Activated naive CD8-positive, alpha-beta T cell treated with anti-CD3 and anti-CD28 coated beads, Interleukin-2, amount 10 ng/mL, durations not matched to agents 7 days and 5 days (primary cell): ENCODE measurements at regions not wholly inside any gene's neighbourhood (a gene's known extent, or its start where the extent isn't known, plus 50 kb on each side); places are given as distances from the start of the nearest gene placed in this dataset.

Source experiments
- ATAC-seq: fragments of 150-1000 bp; cut with Tn5 transposase; one replicate; pipeline ENCODE4 v1.10.0; 2021; ENCODE audit warnings: low read depth, moderate library complexity
- POLR2A ChIA-PET: fragments of 350-600 bp; sonication (Branson Sonifier 250); formaldehyde crosslinking; loops from one replicate; lab custom pipeline; 2021; ENCODE audit warnings: antibody characterized with exemption; lab: Charles Lee
- DNase-seq: peaks from one replicate; pipeline ENCODE4 v3.0.0; 2021
- H3K27ac Mint-ChIP-seq: one replicate; pipeline ENCODE4 v1.8.0; 2022; ENCODE audit warnings: mild to moderate bottlenecking, mixed read lengths
- H3K27me3 Mint-ChIP-seq: one replicate; pipeline ENCODE4 v1.8.0; 2022; ENCODE audit warnings: mild to moderate bottlenecking, moderate library complexity, mixed read lengths
- H3K36me3 Mint-ChIP-seq: one replicate; pipeline ENCODE4 v1.8.0; 2021; ENCODE audit warnings: mild to moderate bottlenecking, mixed read lengths
- H3K4me1 Mint-ChIP-seq: one replicate; pipeline ENCODE4 v1.8.0; 2021; ENCODE audit warnings: mixed read lengths
- H3K4me3 Mint-ChIP-seq: one replicate; pipeline ENCODE4 v1.8.0; 2022; ENCODE audit warnings: mild to moderate bottlenecking, moderate library complexity, mixed read lengths
- H3K9me3 Mint-ChIP-seq: one replicate; pipeline ENCODE4 v1.8.0; 2021; ENCODE audit warnings: mixed read lengths

DNA sequence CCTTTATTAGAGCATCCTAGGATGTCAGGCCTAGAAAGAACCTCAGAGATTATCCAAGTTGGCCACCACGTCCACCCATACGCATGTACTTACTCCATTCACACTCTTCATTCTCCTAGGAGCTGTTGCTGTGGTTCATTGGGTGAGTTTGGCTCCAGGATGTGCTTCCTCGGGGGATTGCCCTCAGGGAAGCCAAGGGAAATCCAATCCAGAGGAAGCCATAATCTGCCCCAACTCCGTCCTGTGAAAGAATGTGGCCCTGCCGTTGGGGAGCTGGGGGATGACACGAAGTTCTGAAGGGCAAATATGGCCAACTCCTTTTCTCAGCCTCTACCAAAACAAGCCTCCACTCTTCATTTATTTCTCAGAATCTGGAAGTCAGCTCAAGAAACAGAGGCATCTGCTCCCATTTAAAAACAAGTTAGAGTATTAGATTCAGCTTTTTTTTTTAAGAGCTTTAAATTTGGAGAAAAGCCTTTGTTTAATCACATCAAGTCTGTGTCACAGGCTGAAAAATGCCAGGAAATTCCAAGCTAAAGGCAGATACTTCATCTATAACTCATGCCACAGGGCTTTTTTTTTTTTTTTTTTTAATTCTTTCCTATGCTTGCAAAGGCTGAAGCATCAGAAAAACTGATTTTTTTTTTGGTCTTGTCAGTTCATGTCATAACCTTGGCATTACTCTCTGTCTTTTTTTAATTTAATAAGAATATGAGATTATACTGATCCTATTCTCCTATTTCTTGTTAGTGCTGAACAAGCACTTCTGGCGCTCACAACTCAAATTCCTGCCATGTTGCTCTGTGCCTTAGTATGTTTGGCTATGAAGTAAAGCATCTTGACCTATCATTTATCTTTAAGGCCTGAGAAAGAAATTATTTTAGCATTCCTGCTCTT is 480.9 kb upstream of the MARCKS start:
- H3K36me3 Mint-ChIP-seq = no peaks in the 10 kb centered on the region
- no peaks in the 10 kb centered on the region for H3K27me3 Mint-ChIP-seq
- no peaks in the 10 kb centered on the region for H3K4me1 Mint-ChIP-seq
- H3K27ac Mint-ChIP-seq = no peak overlapping the region
- no peaks in the 10 kb centered on the region for H3K9me3 Mint-ChIP-seq
- POLR2A ChIA-PET = no interaction called here
- DNase-seq (no peak), ATAC-seq (no peak)
- H3K4me3 Mint-ChIP-seq = no peak overlapping the region

DNA sequence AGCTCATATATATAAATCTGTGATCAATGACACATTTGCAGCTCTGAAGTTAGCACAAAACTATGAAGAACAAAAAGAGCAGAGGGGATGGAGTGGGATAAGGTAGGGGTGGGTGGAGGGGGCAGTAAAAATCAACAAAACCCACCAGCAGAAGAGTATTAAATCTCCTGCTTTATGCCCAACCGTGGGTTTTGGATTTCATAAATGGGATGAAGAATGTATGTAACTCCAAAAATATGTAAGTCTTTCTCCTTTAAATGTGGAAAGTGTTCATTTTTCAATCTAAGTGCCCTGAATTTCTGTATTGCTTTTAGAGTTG is 480.3 kb upstream of the MARCKS start:
- Mint-ChIP-seq H3K4me1 (no peaks in the 10 kb centered on the region), H3K27me3 (no peaks in the 10 kb centered on the region), H3K4me3 (no peak overlapping the region), H3K27ac (no peak overlapping the region), H3K9me3 (no peaks in the 10 kb centered on the region), H3K36me3 (no peaks in the 10 kb centered on the region)
- ATAC-seq (no peak), DNase-seq (no peak)
- POLR2A ChIA-PET = no interaction called here

DNA sequence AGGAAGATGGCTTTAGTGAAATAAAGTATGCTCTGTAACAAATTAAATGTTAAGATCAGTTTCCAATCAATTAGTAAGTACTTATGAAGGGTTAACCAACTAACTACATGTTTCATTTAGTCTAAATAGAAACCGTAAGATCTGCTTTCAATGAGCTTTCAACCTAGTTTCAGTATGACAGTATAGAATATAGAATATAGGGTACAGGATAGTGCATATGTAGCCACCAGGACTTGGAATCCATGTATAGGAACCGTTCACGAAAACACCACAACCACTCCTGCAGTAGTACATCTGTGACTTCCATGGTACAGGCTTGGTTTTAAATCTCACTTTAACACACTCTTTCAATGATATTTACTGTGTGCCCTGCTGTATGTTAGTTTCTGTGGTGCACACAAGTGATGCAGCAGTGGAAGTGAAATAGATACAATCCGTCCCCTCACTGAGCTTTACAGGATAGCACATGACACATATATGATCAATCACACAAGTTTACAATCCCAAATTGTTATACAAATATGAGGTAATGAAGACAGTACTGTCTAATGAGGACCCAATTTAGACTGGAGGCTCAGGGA is 479.7 kb upstream of the MARCKS start:
- POLR2A ChIA-PET = no interaction called here
- DNase-seq (no peak), ATAC-seq (no peak)
- no peaks in the 10 kb centered on the region for H3K36me3 Mint-ChIP-seq
- H3K9me3 Mint-ChIP-seq = no peaks in the 10 kb centered on the region
- no peak overlapping the region for H3K4me3 Mint-ChIP-seq
- no peaks in the 10 kb centered on the region for H3K4me1 Mint-ChIP-seq
- no peak overlapping the region for H3K27ac Mint-ChIP-seq
- no peaks in the 10 kb centered on the region for H3K27me3 Mint-ChIP-seq

- H3K9me3 Mint-ChIP-seq = no peaks in the 10 kb centered on the region
- H3K27ac Mint-ChIP-seq = no peak overlapping the region
- no peak for ATAC-seq
- H3K36me3 Mint-ChIP-seq = no peaks in the 10 kb centered on the region
- H3K27me3 Mint-ChIP-seq = no peaks in the 10 kb centered on the region
- POLR2A ChIA-PET = no interaction called here
- no peak for DNase-seq
- H3K4me3 Mint-ChIP-seq = no peak overlapping the region
- H3K4me1 Mint-ChIP-seq = no peaks in the 10 kb centered on the region
Observed at GRCh38 chr6:113380591-113380990, 476.6 kb upstream of the MARCKS start.

GRCh38 chr6:113381232-113381631 is 475.9 kb upstream of the MARCKS start:
- Mint-ChIP-seq H3K27me3 (no peaks in the 10 kb centered on the region), H3K4me3 (no peak overlapping the region), H3K36me3 (no peaks in the 10 kb centered on the region), H3K4me1 (no peaks in the 10 kb centered on the region), H3K27ac (no peak overlapping the region), H3K9me3 (no peaks in the 10 kb centered on the region)
- POLR2A ChIA-PET = no interaction called here
- no peak for DNase-seq
- no peak for ATAC-seq

- DNase-seq (no peak), ATAC-seq (no peak)
- no peak overlapping the region for H3K27ac Mint-ChIP-seq
- no peaks in the 10 kb centered on the region for H3K27me3 Mint-ChIP-seq
- POLR2A ChIA-PET = no interaction called here
- H3K36me3 Mint-ChIP-seq = no peaks in the 10 kb centered on the region
- no peaks in the 10 kb centered on the region for H3K9me3 Mint-ChIP-seq
- no peak overlapping the region for H3K4me3 Mint-ChIP-seq
- H3K4me1 Mint-ChIP-seq = no peaks in the 10 kb centered on the region
Observed at GRCh38 chr6:113381959-113382358, 475.2 kb upstream of the MARCKS start.

GRCh38 chr6:113383701-113384100 is 473.4 kb upstream of the MARCKS start:
- Mint-ChIP-seq H3K27me3 (no peaks in the 10 kb centered on the region), H3K4me1 (no peaks in the 10 kb centered on the region), H3K4me3 (no peak overlapping the region), H3K27ac (no peak overlapping the region), H3K36me3 (no peaks in the 10 kb centered on the region), H3K9me3 (no peaks in the 10 kb centered on the region)
- DNase-seq (no peak), ATAC-seq (no peak)
- POLR2A ChIA-PET = no interaction called here

DNA sequence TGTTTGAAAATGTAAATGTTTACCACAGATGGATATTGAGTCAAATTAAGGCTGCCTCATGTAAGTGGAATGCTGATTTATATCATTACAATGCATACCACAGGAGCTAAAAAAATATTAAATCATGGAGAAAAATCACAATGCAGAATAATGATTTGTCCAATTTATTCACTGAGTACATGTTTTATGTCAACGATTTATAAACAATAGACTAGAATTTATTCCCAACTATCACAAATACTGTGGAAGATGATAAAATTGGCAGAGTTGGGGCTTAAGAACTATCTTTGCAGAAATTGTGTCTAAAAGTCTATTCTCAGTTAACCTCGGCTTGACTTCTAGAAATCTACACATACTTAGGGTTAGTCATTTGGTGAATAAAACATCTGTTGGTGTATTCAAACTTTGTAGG is 472.1 kb upstream of the MARCKS start:
- H3K27me3 Mint-ChIP-seq = no peaks in the 10 kb centered on the region
- no peak overlapping the region for H3K27ac Mint-ChIP-seq
- H3K4me1 Mint-ChIP-seq = no peaks in the 10 kb centered on the region
- H3K4me3 Mint-ChIP-seq = no peak overlapping the region
- no peak for DNase-seq
- ATAC-seq = no peak
- no peaks in the 10 kb centered on the region for H3K9me3 Mint-ChIP-seq
- no peaks in the 10 kb centered on the region for H3K36me3 Mint-ChIP-seq
- POLR2A ChIA-PET = no interaction called here

- POLR2A ChIA-PET = no interaction called here
- no peaks in the 10 kb centered on the region for H3K9me3 Mint-ChIP-seq
- ATAC-seq (no peak), DNase-seq (no peak)
- no peaks in the 10 kb centered on the region for H3K27me3 Mint-ChIP-seq
- no peaks in the 10 kb centered on the region for H3K4me1 Mint-ChIP-seq
- H3K27ac Mint-ChIP-seq = no peak overlapping the region
- H3K4me3 Mint-ChIP-seq = no peak overlapping the region
- H3K36me3 Mint-ChIP-seq = no peaks in the 10 kb centered on the region
Observed at GRCh38 chr6:113388996-113389395, 468.1 kb upstream of the MARCKS start.

GRCh38 chr6:113392551-113393055 is 464.5 kb upstream of the MARCKS start:
- H3K36me3 Mint-ChIP-seq = no peaks in the 10 kb centered on the region
- H3K9me3 Mint-ChIP-seq = no peaks in the 10 kb centered on the region
- POLR2A ChIA-PET = no interaction called here
- no peak overlapping the region for H3K27ac Mint-ChIP-seq
- DNase-seq (no peak), ATAC-seq (no peak)
- no peak overlapping the region for H3K4me3 Mint-ChIP-seq
- H3K4me1 Mint-ChIP-seq = no peaks in the 10 kb centered on the region
- H3K27me3 Mint-ChIP-seq = no peaks in the 10 kb centered on the region

DNA sequence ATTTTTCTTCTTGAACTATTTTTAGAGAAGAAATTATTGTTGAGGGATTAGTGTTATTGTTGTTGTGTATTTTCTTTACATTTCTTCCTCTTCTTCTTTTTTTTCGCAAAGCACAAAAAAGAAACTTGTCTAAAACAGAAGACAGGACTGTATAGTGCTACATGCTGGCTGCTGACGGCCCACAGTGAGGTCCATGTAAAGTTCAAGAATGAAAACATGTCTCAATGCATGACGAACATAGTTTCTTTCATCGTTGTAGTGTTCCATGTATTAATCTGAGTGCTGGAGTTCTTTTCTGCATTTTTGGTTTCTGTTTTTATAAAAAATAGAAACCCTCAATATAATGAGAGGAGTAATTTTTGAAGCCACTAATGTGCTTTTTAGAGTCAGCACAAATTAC is 462.9 kb upstream of the MARCKS start:
- no peak overlapping the region for H3K27ac Mint-ChIP-seq
- POLR2A ChIA-PET = no interaction called here
- H3K4me3 Mint-ChIP-seq = no peak overlapping the region
- H3K4me1 Mint-ChIP-seq = no peaks in the 10 kb centered on the region
- no peaks in the 10 kb centered on the region for H3K9me3 Mint-ChIP-seq
- DNase-seq = no peak
- H3K27me3 Mint-ChIP-seq = no peaks in the 10 kb centered on the region
- no peak for ATAC-seq
- H3K36me3 Mint-ChIP-seq = no peaks in the 10 kb centered on the region

DNA sequence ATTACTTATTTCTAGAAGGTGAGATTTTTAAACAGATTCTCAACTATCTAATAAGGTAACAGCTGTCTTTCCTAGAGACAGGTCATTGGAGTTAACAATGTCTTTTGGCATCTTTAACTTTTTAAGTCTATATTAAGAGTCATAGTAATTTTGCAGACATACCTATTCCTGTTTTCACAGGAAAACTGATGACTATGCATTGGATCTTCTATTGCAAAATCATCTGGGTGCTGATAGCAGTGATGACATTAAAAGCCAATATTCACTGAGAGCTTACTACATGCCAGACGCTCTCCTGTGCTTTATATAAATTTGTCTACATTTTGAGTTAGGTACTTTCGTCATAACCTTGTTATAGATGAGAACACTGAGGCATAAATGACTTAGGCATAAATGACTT is 462.4 kb upstream of the MARCKS start:
- H3K27ac Mint-ChIP-seq = no peak overlapping the region
- H3K4me1 Mint-ChIP-seq = no peaks in the 10 kb centered on the region
- POLR2A ChIA-PET = no interaction called here
- DNase-seq (no peak), ATAC-seq (no peak)
- H3K27me3 Mint-ChIP-seq = no peaks in the 10 kb centered on the region
- no peak overlapping the region for H3K4me3 Mint-ChIP-seq
- H3K36me3 Mint-ChIP-seq = no peaks in the 10 kb centered on the region
- H3K9me3 Mint-ChIP-seq = no peaks in the 10 kb centered on the region

GRCh38 chr6:113396730-113397129 is 460.4 kb upstream of the MARCKS start:
- H3K27me3 Mint-ChIP-seq = no peaks in the 10 kb centered on the region
- peaks cover 4% of the 10 kb centered on the region for H3K9me3 Mint-ChIP-seq
- DNase-seq (no peak), ATAC-seq (no peak)
- POLR2A ChIA-PET = no interaction called here
- H3K4me3 Mint-ChIP-seq = no peak overlapping the region
- H3K36me3 Mint-ChIP-seq = no peaks in the 10 kb centered on the region
- no peak overlapping the region for H3K27ac Mint-ChIP-seq
- no peaks in the 10 kb centered on the region for H3K4me1 Mint-ChIP-seq

DNA sequence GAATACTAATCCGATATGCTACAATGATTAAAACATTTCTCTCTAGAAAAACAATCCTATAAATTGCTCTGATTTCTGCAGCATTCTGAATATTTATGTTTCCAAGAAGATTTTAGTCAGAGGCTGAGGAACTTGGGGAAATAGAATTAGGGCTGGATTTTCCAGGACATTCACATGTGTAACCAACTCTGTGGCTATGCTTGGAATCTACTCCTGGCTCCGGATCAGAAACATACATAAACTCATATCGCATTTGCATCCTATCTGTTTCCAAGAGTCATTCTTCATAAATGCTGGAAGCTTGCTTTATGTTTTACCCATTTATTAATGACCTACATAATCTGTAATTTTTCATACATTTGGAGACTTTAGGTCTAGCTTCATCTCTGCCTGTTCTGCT is 459.9 kb upstream of the MARCKS start:
- Mint-ChIP-seq H3K4me3 (no peak overlapping the region), H3K27ac (no peak overlapping the region), H3K9me3 (peaks cover 4% of the 10 kb centered on the region), H3K4me1 (no peaks in the 10 kb centered on the region), H3K27me3 (no peaks in the 10 kb centered on the region), H3K36me3 (no peaks in the 10 kb centered on the region)
- POLR2A ChIA-PET = no interaction called here
- ATAC-seq (no peak), DNase-seq (no peak)
